HG03060 (cell line): ENCODE measurements at regions not wholly inside any gene's neighbourhood (a gene's known extent, or its start where the extent isn't known, plus 50 kb on each side); places are given as distances from the start of the nearest gene placed in this dataset.
"Not testable (repeated sequence)": the region's sequence is repeated elsewhere in the genome, so short reads cannot be mapped to it uniquely, and the experiment has no call there.

Experiments used
- ATAC-seq: cut with Tn5 transposase; IDR thresholded peaks from one replicate; pipeline ENCODE4 v1.9.1; 2021; ENCODE audit warnings: low read depth, moderate number of reproducible peaks; ENCODE audit not compliant: unreplicated experiment

DNA sequence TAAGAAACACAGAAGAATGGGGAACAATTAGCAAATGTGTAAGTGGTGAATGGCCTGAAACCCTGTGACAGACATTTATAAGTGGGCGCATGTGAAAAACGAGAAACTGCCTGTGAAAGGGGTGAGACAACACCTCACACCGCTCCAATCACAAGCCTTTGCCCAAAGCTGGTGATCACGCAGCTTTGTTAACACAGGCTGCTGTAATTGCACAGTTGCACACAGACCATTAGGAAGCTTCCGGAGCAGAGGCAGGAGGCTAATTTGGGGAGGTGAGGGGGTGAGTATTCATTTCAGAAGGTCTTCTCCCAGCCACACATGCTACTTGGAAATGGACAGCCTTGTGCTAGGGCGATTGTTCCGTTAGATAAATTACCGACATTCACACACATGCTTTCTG, 294.0 kb downstream of the MED10 start:
- ATAC-seq: no peak

DNA sequence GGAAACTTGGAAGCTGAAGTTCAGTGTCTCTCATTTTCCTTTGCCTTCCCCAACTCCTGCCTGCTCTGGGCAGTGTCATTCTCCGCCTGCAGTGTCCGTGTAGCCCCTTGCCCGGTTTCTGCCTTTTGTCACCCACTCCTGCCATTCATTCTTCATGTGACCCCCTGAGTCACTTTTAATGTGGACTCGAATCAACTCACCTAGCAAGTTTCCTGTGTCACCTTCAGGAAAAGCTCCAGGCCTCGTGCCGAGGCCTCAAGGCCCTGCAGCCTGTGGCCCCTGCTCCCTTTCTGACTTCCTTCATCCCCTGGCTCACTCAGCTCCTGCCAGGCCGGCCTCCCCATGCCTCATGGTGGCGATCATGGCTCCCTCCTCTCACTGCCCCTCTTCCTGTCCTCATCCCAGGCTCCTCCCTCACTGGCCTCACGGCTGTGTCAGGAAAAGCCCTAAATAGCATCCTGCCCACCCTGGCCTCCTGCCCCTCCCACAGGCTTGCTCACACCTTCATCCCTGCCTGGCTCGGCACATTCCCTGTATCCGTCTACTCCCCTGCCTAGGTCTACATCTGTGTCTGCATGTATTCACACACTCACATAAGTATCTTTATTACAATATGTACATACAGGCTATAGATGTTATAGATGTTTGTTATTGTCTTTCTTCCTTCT, 294.9 kb downstream of the MED10 start:
- no peak for ATAC-seq

DNA sequence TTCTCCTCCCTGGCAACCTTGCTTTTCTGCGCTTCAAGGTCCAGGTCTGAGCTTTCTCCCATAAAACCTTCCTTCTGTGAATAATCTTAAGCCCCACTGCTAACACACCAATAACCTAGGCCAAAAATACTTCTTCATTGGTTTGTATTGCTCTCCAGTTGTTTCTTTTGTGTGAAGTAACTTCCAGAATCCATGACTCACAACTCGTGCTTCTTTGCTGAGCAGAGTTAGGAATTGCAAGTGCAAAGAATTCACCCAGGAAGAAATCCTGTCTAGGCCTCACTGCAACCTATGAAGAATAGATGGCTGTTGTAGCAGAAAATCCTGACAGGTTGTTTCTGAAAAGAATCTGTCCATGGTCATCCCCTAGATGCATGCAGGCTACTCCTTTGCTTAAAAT, 295.7 kb downstream of the MED10 start:
- no peak for ATAC-seq

GRCh38 chr5:6081727-6082210, 296.6 kb downstream of the MED10 start:
- ATAC-seq: no peak

- ATAC-seq: no peak
Measured at GRCh38 chr5:6080930-6081726, 297.2 kb downstream of the MED10 start.

- no peak for ATAC-seq
Measured at GRCh38 chr5:6080436-6080835, 297.9 kb downstream of the MED10 start.

GRCh38 chr5:6078881-6079280, 299.5 kb downstream of the MED10 start:
- no peak for ATAC-seq

GRCh38 chr5:6076341-6077239, 301.8 kb downstream of the MED10 start:
- no peak for ATAC-seq

DNA sequence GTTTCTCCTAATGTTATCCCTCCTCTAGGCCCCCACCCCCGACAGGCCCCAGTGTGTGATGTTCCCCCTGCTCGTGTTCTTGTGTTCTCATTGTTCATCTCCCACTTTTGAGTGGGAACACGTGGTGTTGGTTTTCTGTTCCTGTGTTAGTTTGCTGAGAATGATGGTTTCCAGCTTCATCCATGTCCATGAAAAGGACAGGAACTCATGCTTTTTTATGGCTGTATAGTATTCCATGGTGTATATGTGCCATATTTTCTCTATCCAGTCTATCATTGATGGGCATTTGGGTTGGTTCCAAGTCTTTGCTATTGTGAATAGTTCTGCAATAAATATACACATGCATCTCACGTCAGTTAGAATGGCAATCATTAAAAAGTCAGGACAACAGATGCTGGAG, 305.9 kb downstream of the MED10 start:
- not testable (repeated sequence) for ATAC-seq

DNA sequence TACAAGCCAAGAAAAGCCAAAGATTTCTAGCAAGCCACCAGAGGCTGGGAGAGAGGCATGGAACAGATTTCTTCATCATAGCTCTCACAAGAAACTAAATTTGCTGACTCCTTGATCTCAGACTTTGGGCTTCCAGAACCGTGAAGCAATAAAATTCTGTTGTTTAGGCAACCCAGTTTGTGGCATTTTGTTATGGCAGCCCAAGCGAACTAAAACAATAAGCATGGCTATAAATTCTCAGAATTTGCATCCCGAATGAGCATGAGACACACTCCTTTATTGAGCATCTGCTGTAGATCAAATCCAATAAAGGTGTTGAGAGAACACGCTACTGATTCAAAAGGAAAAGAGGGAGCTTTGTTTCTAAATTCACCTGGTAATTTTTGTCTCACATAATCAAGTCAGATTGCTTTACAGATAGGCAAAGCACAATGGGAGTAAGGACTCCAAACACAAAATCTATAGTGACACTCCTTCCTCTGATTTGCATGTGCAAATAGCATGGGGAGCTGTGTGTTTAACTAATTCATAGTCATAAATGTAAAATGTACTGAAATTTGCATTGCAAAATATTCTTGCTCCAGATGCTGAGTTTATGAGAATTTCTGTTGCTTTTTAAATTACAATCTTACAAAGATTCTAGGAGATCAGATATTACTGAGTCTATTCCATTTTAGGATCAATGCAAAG, 308.7 kb downstream of the MED10 start:
- no peak for ATAC-seq

DNA sequence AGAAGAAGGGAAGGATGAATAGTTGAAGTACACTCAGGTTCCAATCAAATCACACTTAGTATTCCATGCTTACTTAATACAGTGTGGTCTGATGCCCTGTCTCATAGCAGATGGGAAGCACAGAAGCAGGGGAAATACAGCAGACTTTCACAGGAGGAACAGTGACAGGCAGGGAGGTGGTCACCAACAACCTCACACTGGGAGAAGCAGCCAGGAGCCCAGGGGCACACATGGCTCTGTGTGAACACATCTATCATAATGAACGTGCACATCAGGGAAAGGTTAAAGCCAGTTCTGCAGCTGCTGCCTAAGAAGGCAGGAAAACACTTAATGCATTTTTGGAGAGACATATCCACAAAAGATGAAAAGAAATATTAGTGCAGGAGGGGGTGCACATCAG, 312.3 kb downstream of the MED10 start:
- no peak for ATAC-seq

DNA sequence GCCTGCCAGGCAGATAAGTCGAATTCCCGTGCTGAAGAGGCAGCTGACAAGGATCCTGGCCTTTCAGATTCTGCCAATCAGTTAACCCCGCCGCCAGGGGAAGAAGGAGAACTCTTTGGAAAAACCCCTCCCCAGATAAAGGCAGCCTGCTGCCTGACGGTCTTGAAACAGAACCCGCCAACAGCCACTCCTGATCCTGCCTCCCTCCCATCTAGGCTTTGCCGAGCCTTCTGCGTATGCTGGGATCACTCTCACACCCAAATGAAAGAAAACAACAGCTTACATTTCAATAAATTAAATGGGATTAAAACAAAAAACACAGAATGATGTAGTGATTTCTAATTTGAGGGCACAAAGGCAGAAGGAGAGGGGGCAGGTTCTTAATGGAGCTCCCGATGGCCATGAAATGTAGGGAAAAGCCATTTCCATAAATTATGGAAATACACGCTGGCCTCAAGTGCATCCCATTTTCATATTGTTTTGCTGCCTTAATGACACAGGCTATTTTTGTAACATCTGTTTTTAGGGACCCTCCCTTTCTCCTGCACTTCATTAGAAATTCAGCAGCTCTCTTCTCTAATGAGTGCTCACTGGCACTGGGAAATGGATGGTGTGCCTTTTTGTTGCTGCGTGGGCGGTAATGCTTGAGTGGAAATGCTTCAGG, 319.1 kb downstream of the MED10 start:
- ATAC-seq: no peak

GRCh38 chr5:6058055-6058715, 320.2 kb downstream of the MED10 start:
- ATAC-seq: no peak

GRCh38 chr5:6056280-6056679, 322.1 kb downstream of the MED10 start:
- ATAC-seq: no peak

- no peak for ATAC-seq
Measured at GRCh38 chr5:6049662-6050061, 328.7 kb downstream of the MED10 start.

DNA sequence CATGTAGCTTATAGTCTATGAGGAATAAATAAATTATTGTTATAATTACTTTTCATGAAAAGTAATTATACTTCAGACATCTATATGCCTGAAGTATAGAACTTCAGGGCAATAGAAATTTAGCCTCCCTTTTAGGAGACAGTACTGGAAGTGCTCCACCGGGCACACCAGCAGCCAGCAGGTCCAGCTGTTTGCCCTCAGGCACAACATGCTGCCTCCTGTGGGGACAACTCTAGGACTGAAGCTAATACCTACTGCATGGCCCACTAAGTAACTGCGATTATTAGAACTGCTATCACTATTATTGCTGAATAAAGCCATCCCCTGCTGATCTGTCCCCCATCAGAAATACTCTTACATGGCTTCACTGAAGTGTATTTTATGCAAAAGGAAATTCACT, 329.6 kb downstream of the MED10 start:
- no peak for ATAC-seq

DNA sequence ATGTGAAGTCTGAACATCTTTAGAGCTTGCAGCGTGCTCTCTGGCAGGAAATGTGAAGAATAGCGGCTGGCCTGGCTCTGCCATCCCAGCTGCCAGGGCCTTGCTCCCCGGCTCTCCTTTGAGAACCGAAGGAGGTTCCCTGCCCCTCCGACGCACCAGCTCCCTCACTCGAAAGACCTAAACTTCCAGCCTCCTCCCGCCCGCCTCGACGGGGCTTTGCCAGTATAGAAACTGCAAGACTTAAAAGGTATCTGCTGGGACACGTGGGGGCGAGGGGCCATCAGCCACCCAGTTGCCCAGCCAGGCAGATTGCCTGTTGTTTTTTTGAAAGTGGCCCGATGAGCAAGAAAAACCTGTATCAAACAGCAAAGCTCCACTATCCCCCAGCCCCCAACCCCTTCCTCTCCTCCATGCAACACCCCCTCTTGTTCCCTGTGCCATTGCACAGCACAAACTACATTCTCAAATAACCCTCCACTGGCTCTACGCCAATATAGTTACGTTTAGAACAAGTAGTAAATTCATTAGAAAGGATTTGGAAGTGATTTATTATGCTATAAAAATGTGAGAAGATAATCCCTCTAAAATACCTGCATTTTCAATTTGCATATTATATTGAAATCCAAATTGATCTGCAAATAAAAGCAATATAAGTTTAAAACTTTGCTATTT, 331.9 kb downstream of the MED10 start:
- ATAC-seq: no peak

GRCh38 chr5:6043491-6044310, 334.6 kb downstream of the MED10 start:
- no peak for ATAC-seq
